CD4-positive, alpha-beta memory T cell (primary cell): ENCODE measurements at regions not wholly inside any gene's neighbourhood (a gene's known extent, or its start where the extent isn't known, plus 50 kb on each side); places are given as distances from the start of the nearest gene placed in this dataset.

ENCODE experiments used
- CTCF ChIA-PET: fragments of 350-600 bp; sonication (Branson Sonifier 250); formaldehyde crosslinking; loops from one replicate; lab custom pipeline; 2021; ENCODE audit warnings: inconsistent platforms; ENCODE audit not compliant: partially characterized antibody; lab: Charles Lee
- POLR2A ChIA-PET: fragments of 350-600 bp; sonication (Branson Sonifier 250); formaldehyde crosslinking; loops from one replicate; lab custom pipeline; 2021; ENCODE audit not compliant: partially characterized antibody; lab: Charles Lee
- DNase-seq, 5 donors: peaks; one replicate each; pipeline versions ENCODE4 v3.0.0 to v3.0.0-alpha.2; 2020 to 2022; ENCODE audit warnings: mixed read lengths in 1 of 5
- H3K27ac ChIP-seq: one replicate; pipeline ENCODE4 v1.7.0; 2013; ENCODE audit warnings: low read depth, low read length
- H3K27me3 ChIP-seq: 2 replicates; pipeline ENCODE4 v1.7.0; 2013; ENCODE audit warnings: mild to moderate bottlenecking, low read length, moderate library complexity; ENCODE audit not compliant: insufficient read depth
- H3K36me3 ChIP-seq: 2 replicates; pipeline ENCODE4 v1.7.0; 2013; ENCODE audit warnings: mild to moderate bottlenecking, low read length, moderate library complexity; ENCODE audit not compliant: insufficient read depth
- H3K4me1 ChIP-seq: 2 replicates; pipeline ENCODE4 v1.7.0; 2013; ENCODE audit warnings: mild to moderate bottlenecking, low read length, moderate library complexity; ENCODE audit not compliant: insufficient read depth
- H3K4me3 ChIP-seq, 2 donors: one replicate each; pipeline ENCODE4 v1.7.0; 2013; ENCODE audit warnings: low read length in 2 of 2, mild to moderate bottlenecking in 1 of 2
- H3K9me3 ChIP-seq, 2 donors: one replicate each; pipeline ENCODE4 v1.7.0; 2013; ENCODE audit warnings: low read length in 2 of 2, control low read depth in 1 of 2; ENCODE audit not compliant: control insufficient read depth in 1 of 2
- H3K27ac Mint-ChIP-seq, 7 donors: one replicate each; pipeline ENCODE4 v1.8.0; 2020 to 2021; ENCODE audit warnings: mixed read lengths in 7 of 7, mild to moderate bottlenecking in 6 of 7, inconsistent platforms in 3 of 7, moderate library complexity in 3 of 7
- H3K27me3 Mint-ChIP-seq, 2 donors: one replicate each; pipeline ENCODE4 v1.8.0; 2020 to 2021; ENCODE audit warnings: mixed read lengths in 2 of 2
- H3K36me3 Mint-ChIP-seq, 2 donors: one replicate each; pipeline ENCODE4 v1.8.0; 2020 to 2021; ENCODE audit warnings: mixed read lengths in 2 of 2, inconsistent platforms in 1 of 2, mild to moderate bottlenecking in 1 of 2
- H3K4me1 Mint-ChIP-seq, 4 donors: one replicate each; pipeline ENCODE4 v1.8.0; 2020 to 2021; ENCODE audit warnings: mixed read lengths in 4 of 4, mild to moderate bottlenecking in 1 of 4
- H3K4me3 Mint-ChIP-seq, 8 donors: one replicate each; pipeline ENCODE4 v1.8.0; 2020 to 2021; ENCODE audit warnings: mixed read lengths in 8 of 8, mild to moderate bottlenecking in 7 of 8, moderate library complexity in 6 of 8, inconsistent platforms in 3 of 8
- H3K9me3 Mint-ChIP-seq, 8 donors: one replicate each; pipeline ENCODE4 v1.8.0; 2020 to 2021; ENCODE audit warnings: mixed read lengths in 8 of 8, mild to moderate bottlenecking in 5 of 8, inconsistent platforms in 3 of 8, moderate library complexity in 1 of 8
- intact Hi-C: fragments of 100-400 bp; cut with micrococcal nuclease; formaldehyde crosslinking; loops from one replicate; pipeline ENCODE4 v1.15.1; 2023

GRCh38 chr1:57772580-57773195 lies 348.8 kb upstream of the DAB1 start:
- no peaks in the 10 kb centered on the region for H3K4me1 ChIP-seq
- H3K9me3 ChIP-seq = no peaks in the 10 kb centered on the region
- POLR2A ChIA-PET = no interaction called here
- intact Hi-C loops = no loop called here
- peaks cover 0 to 3% (median 0%) of the 10 kb centered on the region in 8 donors for H3K9me3 Mint-ChIP-seq
- no peak overlapping the region for H3K4me3 Mint-ChIP-seq
- H3K36me3 Mint-ChIP-seq = no peaks in the 10 kb centered on the region
- H3K27ac Mint-ChIP-seq = no peak overlapping the region
- H3K36me3 ChIP-seq = no peaks in the 10 kb centered on the region
- H3K4me1 Mint-ChIP-seq = no peaks in the 10 kb centered on the region
- CTCF ChIA-PET = no interaction called here
- peaks cover 1% of the 10 kb centered on the region in 2 donors for H3K27me3 Mint-ChIP-seq
- H3K27me3 ChIP-seq = no peaks in the 10 kb centered on the region
- DNase-seq = no peak
- no peak overlapping the region for H3K4me3 ChIP-seq
- H3K27ac ChIP-seq = no peak overlapping the region

- Histone ChIP-seq H3K4me1 (no peaks in the 10 kb centered on the region), H3K9me3 (no peaks in the 10 kb centered on the region), H3K4me3 (no peak overlapping the region), H3K36me3 (no peaks in the 10 kb centered on the region), H3K27me3 (no peaks in the 10 kb centered on the region), H3K27ac (no peak overlapping the region)
- CTCF ChIA-PET = no interaction called here
- H3K27me3 Mint-ChIP-seq = peaks cover 3% of the 10 kb centered on the region in 2 donors
- peaks cover 0 to 1% (median 0%) of the 10 kb centered on the region in 8 donors for H3K9me3 Mint-ChIP-seq
- no peaks in the 10 kb centered on the region for H3K4me1 Mint-ChIP-seq
- no peaks in the 10 kb centered on the region for H3K36me3 Mint-ChIP-seq
- no peak overlapping the region for H3K27ac Mint-ChIP-seq
- intact Hi-C loops = no loop called here
- POLR2A ChIA-PET = no interaction called here
- no peak overlapping the region for H3K4me3 Mint-ChIP-seq
- DNase-seq = no peak
Observed at GRCh38 chr1:57770772-57771171, 346.9 kb upstream of the DAB1 start.

- H3K27ac ChIP-seq = no peak overlapping the region
- no peaks in the 10 kb centered on the region for H3K27me3 ChIP-seq
- ChIA-PET CTCF (no interaction called here), POLR2A (no interaction called here)
- no peaks in the 10 kb centered on the region for H3K4me1 ChIP-seq
- Mint-ChIP-seq H3K9me3 (peaks cover 0 to 1% (median 0%) of the 10 kb centered on the region in 8 donors), H3K36me3 (no peaks in the 10 kb centered on the region), H3K27ac (no peak overlapping the region), H3K4me3 (no peak overlapping the region), H3K4me1 (no peaks in the 10 kb centered on the region), H3K27me3 (peaks cover 3% of the 10 kb centered on the region in 2 donors)
- no peak for DNase-seq
- H3K9me3 ChIP-seq = no peaks in the 10 kb centered on the region
- no peak overlapping the region for H3K4me3 ChIP-seq
- H3K36me3 ChIP-seq = no peaks in the 10 kb centered on the region
- intact Hi-C loops = no loop called here
Observed at GRCh38 chr1:57770236-57770635, 346.4 kb upstream of the DAB1 start.

DNA sequence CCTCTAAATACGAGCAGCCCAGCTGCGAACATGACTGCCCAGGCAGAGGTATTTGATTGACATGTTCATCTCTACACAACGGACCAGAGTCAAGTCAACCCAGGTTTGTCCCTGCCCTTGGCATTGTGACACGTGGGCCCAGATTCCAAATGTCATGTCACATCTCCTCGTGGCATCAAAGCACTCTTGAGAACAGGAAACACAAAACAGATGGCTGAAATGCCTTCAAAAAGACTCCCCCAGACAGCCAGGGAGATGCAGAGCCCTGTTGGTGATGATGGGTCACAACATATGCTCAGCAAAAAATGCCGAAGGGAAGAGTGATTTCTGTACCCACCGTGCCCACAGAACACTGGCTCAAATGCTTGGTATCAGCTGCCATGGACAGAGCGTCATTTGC lies 337.8 kb upstream of the DAB1 start:
- intact Hi-C loops = no loop called here
- Histone ChIP-seq H3K27me3 (no peaks in the 10 kb centered on the region), H3K4me1 (no peaks in the 10 kb centered on the region), H3K36me3 (no peaks in the 10 kb centered on the region), H3K4me3 (no peak overlapping the region), H3K27ac (no peak overlapping the region), H3K9me3 (no peaks in the 10 kb centered on the region)
- no peak for DNase-seq
- H3K4me3 Mint-ChIP-seq = no peak overlapping the region
- H3K27ac Mint-ChIP-seq = no peak overlapping the region
- H3K4me1 Mint-ChIP-seq = no peaks in the 10 kb centered on the region
- ChIA-PET POLR2A (no interaction called here), CTCF (no interaction called here)
- H3K36me3 Mint-ChIP-seq = no peaks in the 10 kb centered on the region
- peaks cover 0 to 4% (median 0%) of the 10 kb centered on the region in 8 donors for H3K9me3 Mint-ChIP-seq
- H3K27me3 Mint-ChIP-seq = peaks cover 0 to 2% of the 10 kb centered on the region in 2 donors

DNA sequence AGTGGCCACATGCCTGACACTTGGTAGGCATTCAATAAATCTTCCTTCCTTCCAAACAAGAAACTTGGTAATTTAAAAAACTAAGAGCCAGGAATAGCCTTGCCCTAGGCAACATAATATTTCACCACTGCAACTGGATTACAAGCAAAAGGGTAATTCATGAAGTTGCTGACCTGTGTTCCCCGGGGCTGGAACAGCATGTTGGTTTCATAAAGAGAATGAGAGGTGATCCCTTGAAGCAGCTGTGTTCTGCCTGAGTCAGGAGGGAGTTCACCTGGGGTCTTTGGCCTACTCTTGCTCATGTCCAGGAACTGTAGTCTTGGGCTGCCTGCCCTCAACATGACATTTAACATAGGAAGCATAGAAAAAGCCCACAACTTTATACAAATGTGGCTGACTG lies 329.0 kb upstream of the DAB1 start:
- Histone ChIP-seq H3K36me3 (no peaks in the 10 kb centered on the region), H3K9me3 (no peaks in the 10 kb centered on the region), H3K27me3 (no peaks in the 10 kb centered on the region), H3K4me3 (no peak overlapping the region), H3K4me1 (no peaks in the 10 kb centered on the region), H3K27ac (no peak overlapping the region)
- no peak for DNase-seq
- H3K4me1 Mint-ChIP-seq = no peaks in the 10 kb centered on the region
- POLR2A ChIA-PET = no interaction called here
- H3K27ac Mint-ChIP-seq = no peak overlapping the region
- peaks cover 0 to 5% of the 10 kb centered on the region in 2 donors for H3K27me3 Mint-ChIP-seq
- CTCF ChIA-PET = no interaction called here
- H3K9me3 Mint-ChIP-seq = peaks cover 0 to 8% (median 0%) of the 10 kb centered on the region in 8 donors
- intact Hi-C loops = no loop called here
- H3K4me3 Mint-ChIP-seq = no peak overlapping the region
- no peaks in the 10 kb centered on the region for H3K36me3 Mint-ChIP-seq

GRCh38 chr1:57748719-57749118 lies 324.9 kb upstream of the DAB1 start:
- intact Hi-C loops = no loop called here
- peaks cover 0 to 6% (median 0%) of the 10 kb centered on the region in 8 donors for H3K9me3 Mint-ChIP-seq
- POLR2A ChIA-PET = no interaction called here
- Histone ChIP-seq H3K9me3 (no peaks in the 10 kb centered on the region), H3K27me3 (no peaks in the 10 kb centered on the region), H3K4me3 (no peak overlapping the region), H3K36me3 (no peaks in the 10 kb centered on the region), H3K27ac (no peak overlapping the region), H3K4me1 (no peaks in the 10 kb centered on the region)
- no peak overlapping the region for H3K27ac Mint-ChIP-seq
- peaks cover 0 to 5% of the 10 kb centered on the region in 2 donors for H3K27me3 Mint-ChIP-seq
- no peaks in the 10 kb centered on the region for H3K36me3 Mint-ChIP-seq
- CTCF ChIA-PET = no interaction called here
- DNase-seq = no peak
- no peak overlapping the region for H3K4me3 Mint-ChIP-seq
- no peaks in the 10 kb centered on the region for H3K4me1 Mint-ChIP-seq

DNA sequence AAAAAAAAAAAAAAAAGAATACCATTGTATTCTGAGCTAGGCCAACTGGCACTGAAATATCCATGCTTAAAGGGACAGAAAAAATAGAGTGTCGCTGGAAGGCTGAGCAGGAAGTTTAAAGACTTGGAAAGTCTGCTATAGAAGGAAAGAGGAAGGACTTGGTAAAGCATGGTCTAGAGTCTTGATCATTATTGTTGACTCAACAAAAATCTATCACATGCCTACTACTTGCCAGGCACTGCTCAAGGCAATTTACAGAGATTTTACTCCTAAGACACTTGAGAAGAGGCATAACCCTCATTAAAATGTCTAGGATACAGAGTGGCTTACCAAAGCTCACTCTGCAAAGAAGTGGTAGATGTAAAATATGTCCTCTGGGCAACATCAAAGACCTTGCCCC lies 324.0 kb upstream of the DAB1 start:
- CTCF ChIA-PET = no interaction called here
- H3K9me3 Mint-ChIP-seq = peaks cover 0 to 2% (median 0%) of the 10 kb centered on the region in 8 donors

More for the DNA sequence above, 324.0 kb upstream of the DAB1 start:
- no peak for DNase-seq
- Histone ChIP-seq H3K27me3 (no peaks in the 10 kb centered on the region), H3K4me1 (no peaks in the 10 kb centered on the region), H3K4me3 (no peak overlapping the region), H3K36me3 (no peaks in the 10 kb centered on the region), H3K27ac (no peak overlapping the region), H3K9me3 (no peaks in the 10 kb centered on the region)
- H3K27ac Mint-ChIP-seq = no peak overlapping the region
- H3K36me3 Mint-ChIP-seq = no peaks in the 10 kb centered on the region
- H3K4me3 Mint-ChIP-seq = no peak overlapping the region
- intact Hi-C loops = no loop called here
- POLR2A ChIA-PET = no interaction called here
- H3K27me3 Mint-ChIP-seq = peaks cover 0 to 5% of the 10 kb centered on the region in 2 donors
- H3K4me1 Mint-ChIP-seq = no peaks in the 10 kb centered on the region
